ENCODE measurements at regions not wholly inside any gene's neighbourhood (a gene's known extent, or its start where the extent isn't known, plus 50 kb on each side); places are given as distances from the start of the nearest gene placed in this dataset.

DNA sequence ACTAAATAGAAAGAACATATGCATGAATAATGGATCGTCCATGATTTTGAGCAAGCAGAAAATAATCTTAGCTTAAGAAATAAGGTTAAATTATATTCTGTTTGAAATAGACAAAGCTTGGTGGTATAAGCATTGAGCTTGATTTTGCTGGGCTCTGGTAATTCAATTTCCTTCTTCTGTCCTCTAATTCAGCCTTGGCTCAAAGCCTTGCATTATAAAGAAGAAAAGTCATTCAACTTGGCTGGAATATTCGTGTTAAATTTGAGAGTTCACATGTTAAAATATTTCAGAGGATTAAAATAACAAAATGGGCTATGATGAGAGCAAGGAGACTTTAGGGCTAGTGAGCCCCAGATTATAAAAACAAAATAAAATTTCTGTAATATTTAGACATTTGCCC lies 415.4 kb upstream of the PCDH20 start:
- Histone ChIP-seq H3K27me3 (ENCODE audit: low read length) (no peaks in the 10 kb centered on the region), H3K36me3 (ENCODE audit: low read length) (no peaks in the 10 kb centered on the region), H4K20me1 (ENCODE audit: low read depth, low read length) (no peaks in the 10 kb centered on the region), H3K4me2 (ENCODE audit: low read depth, low read length, poor library complexity, severe bottlenecking) (no peak overlapping the region), H3K9me3 (ENCODE audit: insufficient read depth, low read length) (no peaks in the 10 kb centered on the region), H3F3A (ENCODE audit: insufficient read depth) (no peaks in the 10 kb centered on the region), H3K79me2 (ENCODE audit: insufficient read depth, low read length) (no peaks in the 10 kb centered on the region), H3K27ac (ENCODE audit: low read depth, low read length) (no peak overlapping the region), H3K9me2 (replicated peaks; ENCODE audit: insufficient read depth, low read length) (no peaks in the 10 kb centered on the region), H3K4me3 (ENCODE audit: insufficient read depth, low read length, poor library complexity, severe bottlenecking) (no peak overlapping the region), H2AFZ (ENCODE audit: low read depth, low read length, severe bottlenecking) (peak overlapping the region; percentile 54), H3K9ac (ENCODE audit: low read length) (no peak overlapping the region)
- TF ChIP-seq EZH2phosphoT487 (conservative IDR thresholded peaks at IDR 0.05; ENCODE audit: low read length) = no peak
- TF ChIP-seq, protein P1, sequence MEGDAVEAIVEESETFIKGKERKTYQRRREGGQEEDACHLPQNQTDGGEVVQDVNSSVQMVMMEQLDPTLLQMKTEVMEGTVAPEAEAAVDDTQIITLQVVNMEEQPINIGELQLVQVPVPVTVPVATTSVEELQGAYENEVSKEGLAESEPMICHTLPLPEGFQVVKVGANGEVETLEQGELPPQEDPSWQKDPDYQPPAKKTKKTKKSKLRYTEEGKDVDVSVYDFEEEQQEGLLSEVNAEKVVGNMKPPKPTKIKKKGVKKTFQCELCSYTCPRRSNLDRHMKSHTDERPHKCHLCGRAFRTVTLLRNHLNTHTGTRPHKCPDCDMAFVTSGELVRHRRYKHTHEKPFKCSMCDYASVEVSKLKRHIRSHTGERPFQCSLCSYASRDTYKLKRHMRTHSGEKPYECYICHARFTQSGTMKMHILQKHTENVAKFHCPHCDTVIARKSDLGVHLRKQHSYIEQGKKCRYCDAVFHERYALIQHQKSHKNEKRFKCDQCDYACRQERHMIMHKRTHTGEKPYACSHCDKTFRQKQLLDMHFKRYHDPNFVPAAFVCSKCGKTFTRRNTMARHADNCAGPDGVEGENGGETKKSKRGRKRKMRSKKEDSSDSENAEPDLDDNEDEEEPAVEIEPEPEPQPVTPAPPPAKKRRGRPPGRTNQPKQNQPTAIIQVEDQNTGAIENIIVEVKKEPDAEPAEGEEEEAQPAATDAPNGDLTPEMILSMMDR (IDR thresholded peaks at IDR 0.05; ENCODE audit: insufficient read depth, low read length, poor library complexity, severe bottlenecking) = no peak

DNA sequence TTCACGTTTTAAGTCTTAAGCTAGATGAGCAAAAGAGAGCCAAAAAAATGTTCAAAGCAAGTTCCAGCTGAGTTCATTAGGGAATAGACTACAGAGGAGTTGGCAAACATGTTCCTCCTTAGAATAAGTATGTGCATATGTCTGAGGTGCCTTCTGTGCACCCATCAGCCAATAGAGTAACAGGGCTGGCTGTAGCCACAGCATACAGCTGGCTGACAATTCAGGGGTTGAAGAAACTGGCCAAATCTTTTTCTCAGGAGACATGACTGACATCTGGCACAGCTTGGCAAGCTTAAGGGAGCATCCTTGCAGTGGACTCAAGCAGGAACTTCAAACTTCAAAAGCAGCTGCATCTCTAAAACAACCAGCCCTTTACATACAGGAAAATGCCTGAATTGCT lies 414.8 kb upstream of the PCDH20 start:
- no peaks in the 10 kb centered on the region for H3K27me3 ChIP-seq (ENCODE audit: low read length)
- no peaks in the 10 kb centered on the region for H3K9me2 ChIP-seq (replicated peaks; ENCODE audit: insufficient read depth, low read length)
- H2AFZ ChIP-seq (ENCODE audit: low read depth, low read length, severe bottlenecking) = peak overlapping the region; percentile 54
- no peak overlapping the region for H3K4me3 ChIP-seq (ENCODE audit: insufficient read depth, low read length, poor library complexity, severe bottlenecking)
- H3K4me2 ChIP-seq (ENCODE audit: low read depth, low read length, poor library complexity, severe bottlenecking) = no peak overlapping the region
- TF ChIP-seq, protein P1 (IDR thresholded peaks at IDR 0.05; ENCODE audit: insufficient read depth, low read length, poor library complexity, severe bottlenecking) = no peak
- no peak for TF ChIP-seq EZH2phosphoT487 (conservative IDR thresholded peaks at IDR 0.05; ENCODE audit: low read length)
- no peaks in the 10 kb centered on the region for H3K36me3 ChIP-seq (ENCODE audit: low read length)
- H3K9ac ChIP-seq (ENCODE audit: low read length) = no peak overlapping the region
- H3F3A ChIP-seq (ENCODE audit: insufficient read depth) = no peaks in the 10 kb centered on the region
- no peaks in the 10 kb centered on the region for H3K9me3 ChIP-seq (ENCODE audit: insufficient read depth, low read length)
- H4K20me1 ChIP-seq (ENCODE audit: low read depth, low read length) = no peaks in the 10 kb centered on the region
- no peaks in the 10 kb centered on the region for H3K79me2 ChIP-seq (ENCODE audit: insufficient read depth, low read length)
- no peak overlapping the region for H3K27ac ChIP-seq (ENCODE audit: low read depth, low read length)

DNA sequence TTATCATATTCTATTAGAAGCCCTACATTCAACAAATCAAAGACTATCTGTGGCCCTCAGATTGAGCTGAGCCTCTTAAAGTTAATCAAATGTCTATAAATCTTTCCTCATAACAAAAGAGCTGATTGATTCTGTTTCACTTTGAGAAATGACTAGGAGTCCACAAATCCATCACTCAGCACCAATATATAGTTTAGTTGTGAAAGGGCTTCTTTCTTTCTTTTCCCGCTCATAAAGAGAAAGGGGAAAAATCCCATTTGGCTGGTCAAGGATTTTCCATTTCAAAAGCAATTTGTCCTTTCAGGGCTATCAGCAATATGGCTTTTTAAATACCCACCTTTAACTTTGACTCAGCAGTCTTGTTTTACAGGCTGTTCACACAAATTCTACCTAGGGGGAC lies 408.5 kb upstream of the PCDH20 start:
- H3K27me3 ChIP-seq (ENCODE audit: low read length) = no peaks in the 10 kb centered on the region
- H3K9me2 ChIP-seq (replicated peaks; ENCODE audit: insufficient read depth, low read length) = no peaks in the 10 kb centered on the region
- H3K4me3 ChIP-seq (ENCODE audit: insufficient read depth, low read length, poor library complexity, severe bottlenecking) = no peak overlapping the region
- H3K36me3 ChIP-seq (ENCODE audit: low read length) = no peaks in the 10 kb centered on the region
- TF ChIP-seq, protein P1 (IDR thresholded peaks at IDR 0.05; ENCODE audit: insufficient read depth, low read length, poor library complexity, severe bottlenecking) = no peak
- no peak for TF ChIP-seq EZH2phosphoT487 (conservative IDR thresholded peaks at IDR 0.05; ENCODE audit: low read length)
- H3F3A ChIP-seq (ENCODE audit: insufficient read depth) = no peaks in the 10 kb centered on the region
- no peak overlapping the region for H3K9ac ChIP-seq (ENCODE audit: low read length)
- H2AFZ ChIP-seq (ENCODE audit: low read depth, low read length, severe bottlenecking) = no peak overlapping the region
- H3K79me2 ChIP-seq (ENCODE audit: insufficient read depth, low read length) = no peaks in the 10 kb centered on the region
- H3K9me3 ChIP-seq (ENCODE audit: insufficient read depth, low read length) = no peaks in the 10 kb centered on the region
- H4K20me1 ChIP-seq (ENCODE audit: low read depth, low read length) = no peaks in the 10 kb centered on the region
- no peak overlapping the region for H3K4me2 ChIP-seq (ENCODE audit: low read depth, low read length, poor library complexity, severe bottlenecking)
- H3K27ac ChIP-seq (ENCODE audit: low read depth, low read length) = no peak overlapping the region

Data from SU-DHL-6 (cell line).